ENCODE measurements at regions not wholly inside any gene's neighbourhood (a gene's known extent, or its start where the extent isn't known, plus 50 kb on each side); places are given as distances from the start of the nearest gene placed in this dataset.

GRCh38 chr21:22898051-22898665 is 1899.9 kb downstream of the NCAM2 start:
- no peak for TF ChIP-seq CTCF (IDR thresholded peaks at IDR 0.05; ENCODE audit: insufficient read depth, low read length, poor library complexity, severe bottlenecking)
- Histone ChIP-seq H3K27me3 (replicated peaks; ENCODE audit: control insufficient read depth, insufficient read depth, low read length) (no peaks in the 10 kb centered on the region), H3K4me3 (replicated peaks; ENCODE audit: low read depth, low read length) (no peak overlapping the region), H3K36me3 (ENCODE audit: control insufficient read depth, insufficient read depth, low read length) (no peaks in the 10 kb centered on the region)
- no peak for DNase-seq (ENCODE audit: extremely low read depth, insufficient read length)

GRCh38 chr21:22900490-22900889 is 1902.3 kb downstream of the NCAM2 start:
- Histone ChIP-seq H3K27me3 (replicated peaks; ENCODE audit: control insufficient read depth, insufficient read depth, low read length) (no peaks in the 10 kb centered on the region), H3K4me3 (replicated peaks; ENCODE audit: low read depth, low read length) (no peak overlapping the region), H3K36me3 (ENCODE audit: control insufficient read depth, insufficient read depth, low read length) (no peaks in the 10 kb centered on the region)
- no peak for TF ChIP-seq CTCF (IDR thresholded peaks at IDR 0.05; ENCODE audit: insufficient read depth, low read length, poor library complexity, severe bottlenecking)
- DNase-seq (ENCODE audit: extremely low read depth, insufficient read length): no peak

DNA sequence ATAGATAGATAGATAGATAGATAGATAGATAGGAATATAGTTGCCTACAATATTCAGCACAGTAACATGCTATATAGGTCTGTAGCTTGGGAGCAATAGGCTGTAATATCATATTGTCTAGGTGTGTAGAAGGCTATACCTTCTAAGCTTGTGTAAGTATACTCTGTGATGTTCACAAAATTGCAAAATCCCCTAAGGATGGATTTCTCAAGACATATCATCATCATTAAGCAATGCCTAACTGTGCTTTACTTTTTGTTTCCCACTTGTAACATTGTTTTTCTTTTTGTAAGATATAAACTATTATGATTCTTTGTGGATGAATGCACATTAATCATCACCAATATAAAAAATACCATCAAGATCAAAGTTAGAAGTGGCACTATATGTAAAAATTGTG is 1905.6 kb downstream of the NCAM2 start:
- no peak for DNase-seq (ENCODE audit: extremely low read depth, insufficient read length)
- Histone ChIP-seq H3K36me3 (ENCODE audit: control insufficient read depth, insufficient read depth, low read length) (no peaks in the 10 kb centered on the region), H3K4me3 (replicated peaks; ENCODE audit: low read depth, low read length) (no peak overlapping the region), H3K27me3 (replicated peaks; ENCODE audit: control insufficient read depth, insufficient read depth, low read length) (no peaks in the 10 kb centered on the region)
- no peak for TF ChIP-seq CTCF (IDR thresholded peaks at IDR 0.05; ENCODE audit: insufficient read depth, low read length, poor library complexity, severe bottlenecking)

DNA sequence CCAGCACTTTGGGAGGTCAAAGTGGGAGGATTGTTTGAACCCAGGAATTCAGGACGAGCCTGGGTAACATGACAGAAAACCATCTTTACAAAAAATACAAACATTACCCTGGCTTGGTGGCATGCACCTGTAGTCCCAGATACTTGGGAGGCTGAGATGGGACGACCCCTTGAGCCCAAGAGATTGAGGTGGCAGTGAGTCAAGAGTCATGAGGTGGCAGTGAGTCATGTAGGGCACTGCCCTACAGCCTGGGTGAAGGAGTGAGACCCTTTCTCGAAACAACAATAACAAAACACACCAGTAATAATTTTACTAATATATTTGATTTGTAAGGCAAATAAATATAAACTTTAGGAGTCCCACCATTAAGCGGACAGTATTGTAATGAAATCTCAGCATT is 1906.2 kb downstream of the NCAM2 start:
- H3K4me3 ChIP-seq (replicated peaks; ENCODE audit: low read depth, low read length): no peak overlapping the region
- no peaks in the 10 kb centered on the region for H3K36me3 ChIP-seq (ENCODE audit: control insufficient read depth, insufficient read depth, low read length)
- no peak for TF ChIP-seq CTCF (IDR thresholded peaks at IDR 0.05; ENCODE audit: insufficient read depth, low read length, poor library complexity, severe bottlenecking)
- no peak for DNase-seq (ENCODE audit: extremely low read depth, insufficient read length)
- H3K27me3 ChIP-seq (replicated peaks; ENCODE audit: control insufficient read depth, insufficient read depth, low read length): no peaks in the 10 kb centered on the region

- no peaks in the 10 kb centered on the region for H3K27me3 ChIP-seq (replicated peaks; ENCODE audit: control insufficient read depth, insufficient read depth, low read length)
These were observed 1926.8 kb downstream of the NCAM2 start for GRCh38 chr21:22925032-22925431.

More at GRCh38 chr21:22925032-22925431, 1926.8 kb downstream of the NCAM2 start:
- Histone ChIP-seq H3K36me3 (ENCODE audit: control insufficient read depth, insufficient read depth, low read length) (no peaks in the 10 kb centered on the region), H3K4me3 (replicated peaks; ENCODE audit: low read depth, low read length) (no peak overlapping the region)
- DNase-seq (ENCODE audit: extremely low read depth, insufficient read length): no peak
- TF ChIP-seq CTCF (IDR thresholded peaks at IDR 0.05; ENCODE audit: insufficient read depth, low read length, poor library complexity, severe bottlenecking): no peak
